Neural progenitor cell (in vitro differentiated cells): ENCODE measurements at regions not wholly inside any gene's neighbourhood (a gene's known extent, or its start where the extent isn't known, plus 50 kb on each side); places are given as distances from the start of the nearest gene placed in this dataset.

Experiments
- DNase-seq: peaks from one replicate; pipeline ENCODE4 v3.0.0-alpha.2; 2016; ENCODE audit warnings: low spot score
- H2AFZ ChIP-seq: fragments of 200-600 bp; sonication (generic); replicated peaks from 2 replicates; pipeline ENCODE4 v1.6.1; 2016; ENCODE audit warnings: antibody characterized with exemption
- H3F3A ChIP-seq: fragments of 200-600 bp; sonication (generic); 2 replicates; pipeline ENCODE4 v1.6.1; 2016; ENCODE audit warnings: antibody characterized with exemption, low read depth
- H3K27ac ChIP-seq: fragments of 200-600 bp; sonication (generic); 2 replicates; pipeline ENCODE4 v1.5.1; 2016; ENCODE audit warnings: mild to moderate bottlenecking
- H3K27me3 ChIP-seq: fragments of 200-600 bp; sonication (generic); 2 replicates; pipeline ENCODE4 v1.6.1; 2016; ENCODE audit warnings: mild to moderate bottlenecking, moderate library complexity
- H3K36me3 ChIP-seq: fragments of 200-600 bp; sonication (generic); 2 replicates; pipeline ENCODE4 v1.5.1; 2016
- H3K4me1 ChIP-seq: fragments of 200-600 bp; sonication (generic); 2 replicates; pipeline ENCODE4 v1.6.1; 2016; ENCODE audit warnings: mixed run types
- H3K4me2 ChIP-seq: fragments of 200-600 bp; sonication (generic); 2 replicates; pipeline ENCODE4 v1.6.1; 2016
- H3K4me3 ChIP-seq: fragments of 200-600 bp; sonication (generic); 2 replicates; pipeline ENCODE4 v1.5.1; 2016
- H3K79me2 ChIP-seq: fragments of 200-600 bp; sonication (generic); 2 replicates; pipeline ENCODE4 v1.6.1; 2016; ENCODE audit warnings: low read depth
- H3K9ac ChIP-seq: fragments of 200-600 bp; sonication (generic); 2 replicates; pipeline ENCODE4 v1.6.1; 2016
- H3K9me3 ChIP-seq: fragments of 200-600 bp; sonication (generic); 2 replicates; pipeline ENCODE4 v1.5.1; 2016; ENCODE audit warnings: low read depth
- H4K20me1 ChIP-seq: fragments of 200-600 bp; sonication (generic); 2 replicates; pipeline ENCODE4 v1.6.1; 2016; ENCODE audit warnings: low read depth
- H3K27ac Mint-ChIP-seq: 3 replicates; pipeline ENCODE4 v1.8.0; 2021; ENCODE audit warnings: mixed read lengths
- H3K27me3 Mint-ChIP-seq: 2 replicates; pipeline ENCODE4 v1.8.0; 2022; ENCODE audit warnings: low read depth, mild to moderate bottlenecking, inconsistent platforms, moderate library complexity, mixed read lengths; ENCODE audit not compliant: insufficient read depth
- H3K36me3 Mint-ChIP-seq: 3 replicates; pipeline ENCODE4 v1.8.0; 2021; ENCODE audit warnings: mixed read lengths
- H3K4me1 Mint-ChIP-seq: 3 replicates; pipeline ENCODE4 v1.8.0; 2021; ENCODE audit warnings: mixed read lengths
- H3K4me3 Mint-ChIP-seq: 3 replicates; pipeline ENCODE4 v1.8.0; 2021; ENCODE audit warnings: mild to moderate bottlenecking, moderate library complexity, mixed read lengths
- H3K9me3 Mint-ChIP-seq: 3 replicates; pipeline ENCODE4 v1.8.0; 2020; ENCODE audit warnings: mixed read lengths
- EZH2 ChIP-seq: fragments of 200-600 bp; sonication (generic); IDR thresholded peaks from 2 replicates; pipeline ENCODE4 v1.6.1; 2017; ENCODE audit warnings: antibody characterized with exemption, mild to moderate bottlenecking, moderate library complexity
- EZH2phosphoT487 ChIP-seq: fragments of 200-600 bp; sonication (generic); IDR thresholded peaks from 2 replicates; pipeline ENCODE4 v1.6.1; 2017; ENCODE audit warnings: antibody characterized with exemption
- TF ChIP-seq, protein P1 (sequence below): fragments of 200-600 bp; sonication (generic); IDR thresholded peaks from 2 replicates; pipeline ENCODE4 v1.5.1; 2017; ENCODE audit warnings: antibody characterized with exemption, mild to moderate bottlenecking

DNA sequence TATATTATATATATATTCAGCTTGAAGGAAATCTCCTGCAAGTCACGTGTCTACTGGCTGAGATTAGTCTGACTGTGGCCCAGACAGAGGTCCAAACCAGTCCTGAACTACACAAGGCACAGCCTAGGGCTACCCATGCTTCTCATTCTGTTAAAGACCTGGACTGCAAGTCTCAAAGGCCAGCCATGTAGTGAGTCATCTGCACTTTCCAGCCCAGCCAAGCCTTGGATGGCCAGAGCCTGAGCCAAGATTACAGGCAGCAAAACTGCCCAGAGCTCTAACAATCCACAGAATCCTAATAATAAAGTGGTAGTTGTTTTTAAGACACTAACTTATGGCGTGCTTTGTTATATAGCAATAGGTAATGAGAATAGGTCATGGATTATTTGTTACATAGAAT lies 259.6 kb downstream of the SS18 start:
- no peak for DNase-seq
- no peaks in the 10 kb centered on the region for H3K27me3 ChIP-seq
- H3K36me3 ChIP-seq = no peaks in the 10 kb centered on the region
- no peaks in the 10 kb centered on the region for H3F3A ChIP-seq
- no peak for TF ChIP-seq EZH2phosphoT487
- TF ChIP-seq EZH2 = no peak
- TF ChIP-seq, protein P1, sequence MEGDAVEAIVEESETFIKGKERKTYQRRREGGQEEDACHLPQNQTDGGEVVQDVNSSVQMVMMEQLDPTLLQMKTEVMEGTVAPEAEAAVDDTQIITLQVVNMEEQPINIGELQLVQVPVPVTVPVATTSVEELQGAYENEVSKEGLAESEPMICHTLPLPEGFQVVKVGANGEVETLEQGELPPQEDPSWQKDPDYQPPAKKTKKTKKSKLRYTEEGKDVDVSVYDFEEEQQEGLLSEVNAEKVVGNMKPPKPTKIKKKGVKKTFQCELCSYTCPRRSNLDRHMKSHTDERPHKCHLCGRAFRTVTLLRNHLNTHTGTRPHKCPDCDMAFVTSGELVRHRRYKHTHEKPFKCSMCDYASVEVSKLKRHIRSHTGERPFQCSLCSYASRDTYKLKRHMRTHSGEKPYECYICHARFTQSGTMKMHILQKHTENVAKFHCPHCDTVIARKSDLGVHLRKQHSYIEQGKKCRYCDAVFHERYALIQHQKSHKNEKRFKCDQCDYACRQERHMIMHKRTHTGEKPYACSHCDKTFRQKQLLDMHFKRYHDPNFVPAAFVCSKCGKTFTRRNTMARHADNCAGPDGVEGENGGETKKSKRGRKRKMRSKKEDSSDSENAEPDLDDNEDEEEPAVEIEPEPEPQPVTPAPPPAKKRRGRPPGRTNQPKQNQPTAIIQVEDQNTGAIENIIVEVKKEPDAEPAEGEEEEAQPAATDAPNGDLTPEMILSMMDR = no peak
- H3K4me1 ChIP-seq = peaks cover 12% of the 10 kb centered on the region
- H3K4me3 Mint-ChIP-seq = no peak overlapping the region
- peak overlapping the region; percentile 28 for H3K27ac Mint-ChIP-seq
- H3K4me2 ChIP-seq = no peak overlapping the region
- no peaks in the 10 kb centered on the region for H3K36me3 Mint-ChIP-seq
- no peaks in the 10 kb centered on the region for H3K9me3 Mint-ChIP-seq
- H3K9me3 ChIP-seq = no peaks in the 10 kb centered on the region
- H3K9ac ChIP-seq = no peak overlapping the region
- H4K20me1 ChIP-seq = no peaks in the 10 kb centered on the region
- H3K4me3 ChIP-seq = no peak overlapping the region
- H3K79me2 ChIP-seq = no peaks in the 10 kb centered on the region
- H3K27me3 Mint-ChIP-seq = peaks cover 7% of the 10 kb centered on the region
- H2AFZ ChIP-seq = no peak overlapping the region
- H3K27ac ChIP-seq = no peak overlapping the region
- H3K4me1 Mint-ChIP-seq = peaks cover 56% of the 10 kb centered on the region

DNA sequence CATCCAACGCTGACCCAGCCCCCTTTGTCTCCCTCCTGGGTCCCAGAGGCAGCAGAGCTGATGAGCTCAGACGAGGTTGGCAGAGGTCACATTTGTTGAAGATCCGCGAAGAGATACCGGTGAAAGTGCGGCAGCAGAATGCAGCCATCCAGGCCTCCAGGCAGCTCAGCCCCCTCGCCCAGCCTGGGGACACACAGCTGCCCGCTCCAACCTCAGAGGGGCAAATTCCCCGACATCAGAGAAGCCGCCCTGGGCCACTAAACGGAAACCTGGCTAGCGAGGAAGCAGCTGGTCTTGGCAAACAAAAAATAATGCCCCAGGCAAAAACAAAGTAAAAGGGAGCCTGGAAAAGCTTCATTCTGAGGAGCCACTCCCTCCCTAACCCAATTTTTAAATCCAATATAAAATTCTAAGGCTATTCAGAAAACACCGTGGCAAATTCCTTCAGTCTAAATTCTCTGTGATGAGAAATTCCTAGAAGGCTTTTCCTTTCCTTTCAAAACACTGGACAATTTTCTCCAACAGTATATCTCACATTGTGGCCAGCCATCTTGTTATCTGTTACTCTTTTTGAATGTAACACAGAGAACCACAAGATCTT lies 262.4 kb downstream of the SS18 start:
- peak overlapping the region; percentile 91 for H3K27ac Mint-ChIP-seq
- TF ChIP-seq, protein P1 = no peak
- no peak for TF ChIP-seq EZH2phosphoT487
- no peak for TF ChIP-seq EZH2
- H3K4me1 ChIP-seq = peaks cover 32% of the 10 kb centered on the region
- H3K36me3 Mint-ChIP-seq = peaks cover 2% of the 10 kb centered on the region
- H3F3A ChIP-seq = peaks cover 20% of the 10 kb centered on the region
- DNase-seq = no peak
- no peaks in the 10 kb centered on the region for H3K9me3 Mint-ChIP-seq
- peak overlapping the region; percentile 84 for H2AFZ ChIP-seq
- peaks cover 74% of the 10 kb centered on the region for H3K4me1 Mint-ChIP-seq
- H3K27me3 ChIP-seq = no peaks in the 10 kb centered on the region
- no peaks in the 10 kb centered on the region for H3K36me3 ChIP-seq
- H3K27ac ChIP-seq = no peak overlapping the region
- H3K27me3 Mint-ChIP-seq = peaks cover 7% of the 10 kb centered on the region
- no peak overlapping the region for H3K9ac ChIP-seq
- no peak overlapping the region for H3K4me3 Mint-ChIP-seq
- H3K4me3 ChIP-seq = no peak overlapping the region
- H3K4me2 ChIP-seq = no peak overlapping the region
- H4K20me1 ChIP-seq = no peaks in the 10 kb centered on the region
- H3K79me2 ChIP-seq = no peaks in the 10 kb centered on the region
- no peaks in the 10 kb centered on the region for H3K9me3 ChIP-seq

DNA sequence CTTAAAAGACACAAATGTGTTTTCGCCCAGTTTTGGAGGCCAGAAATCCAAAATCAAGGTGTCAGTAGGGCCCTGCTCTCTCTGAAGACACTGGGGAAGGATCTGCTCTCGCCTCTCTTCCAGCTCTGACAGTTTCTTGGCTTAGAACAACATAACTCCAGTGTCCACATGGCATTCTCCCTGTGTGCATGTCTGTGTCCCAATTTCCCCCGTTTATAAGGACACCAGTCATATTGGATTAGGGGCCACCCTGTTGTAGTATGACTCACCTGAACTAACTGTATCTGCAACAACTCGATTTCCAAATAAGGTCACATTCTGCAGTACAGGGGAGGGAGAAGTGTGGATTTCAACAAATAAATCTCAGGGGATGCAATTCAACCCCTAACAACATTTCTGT lies 263.2 kb downstream of the SS18 start:
- no peak overlapping the region for H3K27ac ChIP-seq
- no peak for DNase-seq
- no peaks in the 10 kb centered on the region for H4K20me1 ChIP-seq
- no peaks in the 10 kb centered on the region for H3K9me3 ChIP-seq
- H3K4me1 ChIP-seq = peaks cover 32% of the 10 kb centered on the region
- no peak overlapping the region for H3K4me3 ChIP-seq
- Mint-ChIP-seq H3K27ac (peak overlapping the region; percentile 86), H3K4me1 (peaks cover 74% of the 10 kb centered on the region), H3K36me3 (peaks cover 2% of the 10 kb centered on the region), H3K27me3 (peaks cover 7% of the 10 kb centered on the region), H3K4me3 (peak overlapping the region; percentile 57), H3K9me3 (no peaks in the 10 kb centered on the region)
- H3F3A ChIP-seq = peaks cover 20% of the 10 kb centered on the region
- H3K27me3 ChIP-seq = no peaks in the 10 kb centered on the region
- H3K4me2 ChIP-seq = no peak overlapping the region
- H2AFZ ChIP-seq = no peak overlapping the region
- TF ChIP-seq, protein P1 = no peak
- TF ChIP-seq EZH2 (no peak), EZH2phosphoT487 (no peak)
- no peaks in the 10 kb centered on the region for H3K79me2 ChIP-seq
- H3K36me3 ChIP-seq = no peaks in the 10 kb centered on the region
- no peak overlapping the region for H3K9ac ChIP-seq
